ENCODE measurements at regions not wholly inside any gene's neighbourhood (a gene's known extent, or its start where the extent isn't known, plus 50 kb on each side); places are given as distances from the start of the nearest gene placed in this dataset.

DNA sequence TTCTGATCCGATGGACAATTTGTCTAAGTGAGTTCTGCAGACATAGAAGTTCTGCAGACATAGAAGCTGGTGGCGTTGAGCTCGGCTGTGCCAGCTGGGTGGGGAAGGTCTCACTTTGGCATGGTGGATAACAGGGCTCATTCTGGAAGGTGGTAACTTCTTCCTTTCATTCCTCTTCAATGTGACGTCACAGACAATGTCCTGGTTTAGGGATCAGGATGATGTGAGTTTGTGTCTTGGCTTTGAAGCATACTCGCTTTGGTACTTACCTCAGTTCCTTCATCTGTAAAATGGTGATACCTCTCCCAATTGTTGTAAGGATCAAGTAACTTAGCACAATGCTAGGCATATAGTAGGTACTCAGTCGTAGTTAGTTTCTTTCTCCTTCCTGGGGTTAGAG lies 408.8 kb upstream of the ASIC2 start:
- H3K9me3 ChIP-seq (replicated peaks; ENCODE audit: control insufficient read depth, insufficient read depth, low read length), result no peaks in the 10 kb centered on the region
- H3K79me2 ChIP-seq (ENCODE audit: control insufficient read depth, insufficient read depth, low read length), result no peaks in the 10 kb centered on the region
- no peaks in the 10 kb centered on the region for H3K27me3 ChIP-seq (ENCODE audit: control insufficient read depth in 2 of 2, insufficient read depth in 2 of 2, low read length in 2 of 2)
- no peak overlapping the region for H2AFZ ChIP-seq (ENCODE audit: low read depth, low read length)
- no peak overlapping the region for H3K4me3 ChIP-seq (replicated peaks in 1 of 3; ENCODE audit: insufficient read depth in 1 of 3, low read depth in 1 of 3, low read length in 3 of 3)
- intact Hi-C loops (cut with micrococcal nuclease) (no loop called here), dilution Hi-C loops (cut with MboI; ENCODE audit: extremely low pct_ligation_motif_present, low sequenced_read_pairs) (no loop called here)
- TF ChIP-seq, protein P1, sequence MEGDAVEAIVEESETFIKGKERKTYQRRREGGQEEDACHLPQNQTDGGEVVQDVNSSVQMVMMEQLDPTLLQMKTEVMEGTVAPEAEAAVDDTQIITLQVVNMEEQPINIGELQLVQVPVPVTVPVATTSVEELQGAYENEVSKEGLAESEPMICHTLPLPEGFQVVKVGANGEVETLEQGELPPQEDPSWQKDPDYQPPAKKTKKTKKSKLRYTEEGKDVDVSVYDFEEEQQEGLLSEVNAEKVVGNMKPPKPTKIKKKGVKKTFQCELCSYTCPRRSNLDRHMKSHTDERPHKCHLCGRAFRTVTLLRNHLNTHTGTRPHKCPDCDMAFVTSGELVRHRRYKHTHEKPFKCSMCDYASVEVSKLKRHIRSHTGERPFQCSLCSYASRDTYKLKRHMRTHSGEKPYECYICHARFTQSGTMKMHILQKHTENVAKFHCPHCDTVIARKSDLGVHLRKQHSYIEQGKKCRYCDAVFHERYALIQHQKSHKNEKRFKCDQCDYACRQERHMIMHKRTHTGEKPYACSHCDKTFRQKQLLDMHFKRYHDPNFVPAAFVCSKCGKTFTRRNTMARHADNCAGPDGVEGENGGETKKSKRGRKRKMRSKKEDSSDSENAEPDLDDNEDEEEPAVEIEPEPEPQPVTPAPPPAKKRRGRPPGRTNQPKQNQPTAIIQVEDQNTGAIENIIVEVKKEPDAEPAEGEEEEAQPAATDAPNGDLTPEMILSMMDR (IDR thresholded peaks at IDR 0.05; ENCODE audit: extremely low read depth in 1 of 2, insufficient read depth in 1 of 2, low read depth in 1 of 2, low read length in 2 of 2), result no peak
- TF ChIP-seq POLR2AphosphoS5 (IDR thresholded peaks at IDR 0.05; ENCODE audit: insufficient read depth, low read depth, low read length) (no peak), GATA2 (IDR thresholded peaks at IDR 0.05; ENCODE audit: insufficient read depth, insufficient read length, low read depth, low read length) (no peak), MYC (IDR thresholded peaks at IDR 0.05; ENCODE audit: low read depth, low read length) (no peak), POLR2A (IDR thresholded peaks at IDR 0.05; ENCODE audit: low read depth, low read length) (no peak), EZH2 (IDR thresholded peaks at IDR 0.05; ENCODE audit: borderline replicate concordance, low read depth, low read length, severe bottlenecking) (no peak), JUN (IDR thresholded peaks at IDR 0.05; ENCODE audit: borderline replicate concordance, insufficient read depth, insufficient read length, low read depth) (no peak), FOS (IDR thresholded peaks at IDR 0.05; ENCODE audit: borderline replicate concordance, insufficient read depth, low read length) (no peak)
- TF ChIP-seq, protein P2, sequence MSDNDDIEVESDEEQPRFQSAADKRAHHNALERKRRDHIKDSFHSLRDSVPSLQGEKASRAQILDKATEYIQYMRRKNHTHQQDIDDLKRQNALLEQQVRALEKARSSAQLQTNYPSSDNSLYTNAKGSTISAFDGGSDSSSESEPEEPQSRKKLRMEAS (IDR thresholded peaks at IDR 0.05; ENCODE audit: insufficient read depth, insufficient read length), result no peak
- no peaks in the 10 kb centered on the region for H4K20me1 ChIP-seq (replicated peaks; ENCODE audit: control insufficient read depth, extremely low read depth, insufficient read depth, low read length)
- no peak for DNase-seq (ENCODE audit: low read depth, low spot score)
- no peaks in the 10 kb centered on the region for H3K9me1 ChIP-seq (replicated peaks; ENCODE audit: control insufficient read depth, extremely low read depth, insufficient read depth, low read length)
- ChIA-PET POLR2A (no interaction called here), CTCF (no interaction called here)
- BruUV-seq (replicated peaks), result no TSS peak
- no peak for FAIRE-seq
- no peak overlapping the region for H3K4me2 ChIP-seq (ENCODE audit: insufficient read depth, low read length)
- no peaks in the 10 kb centered on the region for H3K4me1 ChIP-seq (ENCODE audit: control insufficient read depth, extremely low read depth, insufficient read depth, low read length)
- H3K27ac ChIP-seq (ENCODE audit: insufficient read depth, low read depth, low read length), result no peak overlapping the region
- H3K9ac ChIP-seq (replicated peaks; ENCODE audit: extremely low read depth, insufficient read depth, low read length), result no peak overlapping the region
- H3K36me3 ChIP-seq (ENCODE audit: control insufficient read depth in 2 of 2, extremely low read depth in 1 of 2, insufficient read depth in 2 of 2, low read length in 2 of 2), result no peaks in the 10 kb centered on the region

Measured in endothelial cell of umbilical vein (primary cell).